AG04450 (cell line): ENCODE measurements at regions not wholly inside any gene's neighbourhood (a gene's known extent, or its start where the extent isn't known, plus 50 kb on each side); places are given as distances from the start of the nearest gene placed in this dataset.

Experiments used
- CTCF ChIA-PET: fragments of 300-600, 350-600 bp; formaldehyde crosslinking; extraction: SDS; loops from one replicate; lab custom pipeline; 2022; ENCODE audit warnings: antibody characterized with exemption, inconsistent platforms; lab: Charles Lee
- POLR2A ChIA-PET: fragments of 350-600 bp; formaldehyde crosslinking; extraction: SDS; loops from one replicate; lab custom pipeline; 2021; ENCODE audit warnings: antibody characterized with exemption, inconsistent platforms; lab: Yijun Ruan, JAX
- DNase-seq: peaks from one replicate; pipeline ENCODE4 v3.0.0-alpha.2; 2011; ENCODE audit warnings: low read depth, low spot score
- H3K27ac ChIP-seq: one replicate; pipeline ENCODE4 v1.5.1; 2012; ENCODE audit warnings: low read depth, low read length, control low read depth
- H3K27me3 ChIP-seq: one replicate; pipeline ENCODE4 v1.6.0; 2012; ENCODE audit warnings: low read length; ENCODE audit not compliant: control insufficient read depth, insufficient read depth
- H3K4me3 ChIP-seq: 2 replicates; pipeline ENCODE4 v1.5.1; 2011; ENCODE audit warnings: mild to moderate bottlenecking, low read depth, low read length, control low read depth
- H3K9me3 ChIP-seq: 2 replicates; pipeline ENCODE4 v1.5.1; 2012; ENCODE audit warnings: low read length; ENCODE audit not compliant: control insufficient read depth, insufficient read depth
- CTCF ChIP-seq: IDR thresholded peaks from 2 replicates; pipeline ENCODE4 v1.5.1; 2011; ENCODE audit warnings: low read depth, low read length, control low read depth, inconsistent platforms

GRCh38 chr1:58303841-58304240 is 242.7 kb downstream of the OMA1 start:
- ChIA-PET CTCF (no interaction called here), POLR2A (no interaction called here)
- DNase-seq, result no peak
- Histone ChIP-seq H3K9me3 (no peaks in the 10 kb centered on the region), H3K4me3 (no peak overlapping the region), H3K27ac (no peak overlapping the region), H3K27me3 (no peaks in the 10 kb centered on the region)
- no peak for TF ChIP-seq CTCF

DNA sequence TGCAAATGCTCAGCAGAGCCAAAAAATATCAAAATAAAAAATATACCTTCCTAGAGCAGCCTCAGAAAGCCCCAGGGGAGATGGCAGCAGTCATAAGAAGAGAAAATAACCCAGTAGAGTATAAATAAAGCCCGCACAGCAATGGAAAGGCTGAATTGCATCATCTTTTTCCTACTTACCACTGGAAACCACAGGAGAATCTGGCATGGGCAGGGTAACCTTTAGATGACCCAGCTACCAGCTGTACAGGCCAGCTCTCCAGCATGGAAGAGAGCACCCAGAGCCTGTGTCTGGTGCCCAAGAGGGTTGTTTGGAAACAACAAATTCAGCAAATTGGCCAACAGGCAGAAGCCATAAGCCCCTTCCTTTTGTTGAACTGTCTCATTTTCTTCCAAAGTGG is 253.1 kb downstream of the OMA1 start:
- no peak overlapping the region for H3K4me3 ChIP-seq
- no peaks in the 10 kb centered on the region for H3K9me3 ChIP-seq
- ChIA-PET CTCF (no interaction called here), POLR2A (no interaction called here)
- DNase-seq, result no peak
- no peaks in the 10 kb centered on the region for H3K27me3 ChIP-seq
- H3K27ac ChIP-seq, result no peak overlapping the region
- TF ChIP-seq CTCF, result no peak

- H3K4me3 ChIP-seq, result no peak overlapping the region
- DNase-seq, result no peak
- POLR2A ChIA-PET, result no interaction called here
- TF ChIP-seq CTCF, result no peak
- CTCF ChIA-PET, result no interaction called here
- no peaks in the 10 kb centered on the region for H3K9me3 ChIP-seq
- H3K27ac ChIP-seq, result no peak overlapping the region
- H3K27me3 ChIP-seq, result no peaks in the 10 kb centered on the region
Measured at GRCh38 chr1:58290685-58291372, 255.7 kb downstream of the OMA1 start.

- DNase-seq, result no peak
- Histone ChIP-seq H3K4me3 (no peak overlapping the region), H3K27ac (no peak overlapping the region), H3K9me3 (no peaks in the 10 kb centered on the region), H3K27me3 (no peaks in the 10 kb centered on the region)
- TF ChIP-seq CTCF, result no peak
- CTCF ChIA-PET, result no interaction called here
- POLR2A ChIA-PET, result no interaction called here
Measured at GRCh38 chr1:58288624-58289142, 257.8 kb downstream of the OMA1 start.

- no peak for DNase-seq
- Histone ChIP-seq H3K9me3 (no peaks in the 10 kb centered on the region), H3K27ac (no peak overlapping the region), H3K4me3 (no peak overlapping the region), H3K27me3 (no peaks in the 10 kb centered on the region)
- no peak for TF ChIP-seq CTCF
- ChIA-PET CTCF (no interaction called here), POLR2A (no interaction called here)
Measured at GRCh38 chr1:58287894-58288623, 258.5 kb downstream of the OMA1 start.
